Erythroblast (primary cell): ENCODE measurements at regions not wholly inside any gene's neighbourhood (a gene's known extent, or its start where the extent isn't known, plus 50 kb on each side); places are given as distances from the start of the nearest gene placed in this dataset.

ENCODE experiments used
- GATA1 ChIP-seq: IDR thresholded peaks from 2 replicates; pipeline ENCODE4 v1.6.1; 2011; ENCODE audit warnings: low read depth, mild to moderate bottlenecking, control low read depth, low read length, moderate library complexity
- POLR2A ChIP-seq: IDR thresholded peaks from 2 replicates; pipeline ENCODE4 v1.6.1; 2011; ENCODE audit warnings: mild to moderate bottlenecking, low read length

DNA sequence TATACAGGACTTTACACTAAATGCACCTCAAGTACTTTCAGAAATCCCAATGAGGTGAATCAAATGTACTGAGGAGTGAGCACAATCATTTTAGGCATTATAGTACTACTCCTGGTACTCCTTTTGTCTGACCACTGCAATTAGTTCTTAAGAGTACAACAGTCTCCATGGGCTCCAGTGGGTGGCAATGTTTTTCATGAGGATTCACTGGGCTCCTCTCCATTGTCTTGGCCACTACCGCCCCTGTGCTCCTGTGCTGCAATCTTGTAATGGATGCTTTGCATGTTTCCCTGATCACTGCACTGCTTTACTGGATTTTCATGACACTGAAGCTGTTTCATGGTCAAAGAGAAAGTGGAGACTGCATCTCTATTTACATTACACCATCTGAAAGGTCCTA, 268.5 kb upstream of the ZSWIM2 start:
- TF ChIP-seq POLR2A (no peak), GATA1 (no peak)
